GM18502 (cell line): ENCODE measurements at regions not wholly inside any gene's neighbourhood (a gene's known extent, or its start where the extent isn't known, plus 50 kb on each side); places are given as distances from the start of the nearest gene placed in this dataset.

Source experiments
- ATAC-seq: cut with Tn5 transposase; IDR thresholded peaks from one replicate; pipeline ENCODE4 v1.9.1; 2021; ENCODE audit warnings: mild to moderate bottlenecking; ENCODE audit not compliant: unreplicated experiment, poor library complexity

- no peak for ATAC-seq
These were observed 1033.2 kb downstream of the TBC1D22A start for GRCh38 chr22:47795477-47796127.

GRCh38 chr22:47794851-47795250 lies 1032.4 kb downstream of the TBC1D22A start:
- no peak for ATAC-seq

GRCh38 chr22:47793304-47794101 lies 1031.1 kb downstream of the TBC1D22A start:
- no peak for ATAC-seq

DNA sequence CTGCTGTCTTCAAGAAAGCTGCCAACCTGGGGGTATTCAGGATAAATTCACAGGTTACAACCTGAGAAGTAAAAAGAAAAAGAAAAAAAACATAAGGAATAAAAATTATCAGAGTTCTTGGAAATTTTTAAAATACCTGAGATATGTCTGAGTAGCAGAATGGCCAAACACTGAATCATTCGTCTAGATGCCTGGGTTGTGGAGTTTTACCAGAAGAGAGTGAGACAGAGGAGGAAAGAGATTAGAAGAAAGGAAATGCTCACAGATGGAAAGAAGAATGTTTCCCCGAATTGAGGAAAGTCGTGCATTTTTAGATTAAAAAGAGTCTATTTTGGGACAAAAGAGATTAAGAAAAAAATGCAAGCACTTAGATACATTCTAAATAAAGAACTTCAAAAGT lies 1026.7 kb downstream of the TBC1D22A start:
- no peak for ATAC-seq

DNA sequence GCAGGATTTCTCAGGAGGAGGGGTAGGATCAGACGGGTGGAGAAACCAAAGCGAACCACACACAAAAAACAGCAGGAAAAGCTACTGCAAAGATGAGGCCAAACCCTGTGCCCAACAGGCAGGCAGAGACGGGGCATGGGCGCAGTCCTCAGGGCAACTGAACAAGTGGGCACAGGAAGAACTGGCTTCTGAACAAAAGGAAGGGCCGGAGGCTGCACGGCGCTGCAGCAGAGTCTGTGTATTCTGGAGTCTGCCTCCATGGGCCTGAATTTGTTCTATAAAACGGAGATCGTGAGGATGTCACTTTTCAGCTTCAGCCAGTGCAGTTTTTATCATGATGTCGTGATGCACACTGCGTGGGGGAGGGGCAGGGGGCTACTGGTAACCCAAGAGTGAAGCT lies 1026.0 kb downstream of the TBC1D22A start:
- no peak for ATAC-seq

GRCh38 chr22:47787501-47788227 lies 1025.2 kb downstream of the TBC1D22A start:
- no peak for ATAC-seq

- ATAC-seq: no peak
These were observed 1024.3 kb downstream of the TBC1D22A start for GRCh38 chr22:47786650-47787290.

DNA sequence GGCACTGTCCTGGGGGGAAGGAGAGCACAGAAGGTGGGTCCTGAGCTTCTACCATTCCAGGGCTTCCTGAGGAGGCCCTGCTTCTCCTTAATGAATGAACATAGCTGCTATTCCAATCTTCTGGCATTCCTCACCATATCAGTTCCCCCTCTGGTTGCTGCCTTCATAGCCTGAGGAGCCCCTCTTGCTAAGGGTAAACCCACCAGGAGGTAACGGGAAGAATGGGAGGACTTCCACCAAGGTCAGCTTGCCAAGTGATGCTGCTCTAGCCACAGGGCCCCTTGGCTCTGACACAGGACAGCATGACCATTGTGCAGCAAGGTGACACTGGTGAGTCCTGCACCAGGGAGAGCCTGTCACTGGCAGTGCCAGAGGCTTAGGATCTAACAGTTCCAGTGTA lies 1022.5 kb downstream of the TBC1D22A start:
- ATAC-seq: no peak

GRCh38 chr22:47784367-47784983 lies 1022.0 kb downstream of the TBC1D22A start:
- ATAC-seq: no peak

DNA sequence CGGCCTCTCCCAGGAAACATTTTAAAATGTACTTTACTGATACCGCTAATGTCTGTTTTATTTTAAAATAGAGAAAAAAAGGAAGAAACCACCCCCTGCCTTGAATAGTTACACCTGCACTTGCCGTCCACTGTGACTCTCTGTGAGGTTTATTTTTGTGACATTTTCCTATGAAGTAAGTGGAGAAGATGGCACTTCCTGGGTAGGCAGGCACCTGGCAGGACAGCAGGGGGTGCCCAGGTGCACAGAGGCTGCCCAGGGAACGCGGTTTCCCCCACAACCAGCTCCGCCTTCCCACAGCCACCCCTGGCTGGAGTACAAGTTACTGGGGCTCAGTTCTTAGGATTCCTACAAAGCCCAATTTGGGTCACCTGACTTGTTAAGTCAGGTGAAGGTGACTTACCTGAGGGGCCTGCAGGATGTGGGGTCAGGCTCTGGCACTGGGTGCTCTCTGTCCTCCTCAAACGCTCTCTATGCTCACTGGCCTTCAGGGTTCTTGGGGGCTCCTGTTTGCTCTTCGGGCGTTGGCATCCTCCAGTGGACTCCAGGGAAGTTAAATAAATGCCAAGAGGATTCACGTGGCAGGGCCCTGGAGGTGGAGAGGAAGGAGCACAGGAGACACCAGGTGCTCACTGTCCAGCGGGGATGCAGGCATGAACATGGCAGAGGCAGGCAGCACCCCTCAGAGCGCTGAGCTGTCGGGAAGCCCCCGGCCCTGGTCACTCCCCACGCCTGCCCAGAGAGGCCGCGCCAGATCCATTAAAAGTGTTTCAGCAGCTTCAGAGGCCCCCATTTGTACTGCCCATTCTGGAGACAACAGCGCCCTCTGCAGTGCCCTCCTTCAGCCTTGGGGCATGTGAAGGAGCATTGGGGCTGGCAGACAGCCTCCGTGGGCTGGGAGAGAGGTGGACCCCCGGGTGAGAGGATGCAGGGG lies 1021.2 kb downstream of the TBC1D22A start:
- ATAC-seq: no peak

DNA sequence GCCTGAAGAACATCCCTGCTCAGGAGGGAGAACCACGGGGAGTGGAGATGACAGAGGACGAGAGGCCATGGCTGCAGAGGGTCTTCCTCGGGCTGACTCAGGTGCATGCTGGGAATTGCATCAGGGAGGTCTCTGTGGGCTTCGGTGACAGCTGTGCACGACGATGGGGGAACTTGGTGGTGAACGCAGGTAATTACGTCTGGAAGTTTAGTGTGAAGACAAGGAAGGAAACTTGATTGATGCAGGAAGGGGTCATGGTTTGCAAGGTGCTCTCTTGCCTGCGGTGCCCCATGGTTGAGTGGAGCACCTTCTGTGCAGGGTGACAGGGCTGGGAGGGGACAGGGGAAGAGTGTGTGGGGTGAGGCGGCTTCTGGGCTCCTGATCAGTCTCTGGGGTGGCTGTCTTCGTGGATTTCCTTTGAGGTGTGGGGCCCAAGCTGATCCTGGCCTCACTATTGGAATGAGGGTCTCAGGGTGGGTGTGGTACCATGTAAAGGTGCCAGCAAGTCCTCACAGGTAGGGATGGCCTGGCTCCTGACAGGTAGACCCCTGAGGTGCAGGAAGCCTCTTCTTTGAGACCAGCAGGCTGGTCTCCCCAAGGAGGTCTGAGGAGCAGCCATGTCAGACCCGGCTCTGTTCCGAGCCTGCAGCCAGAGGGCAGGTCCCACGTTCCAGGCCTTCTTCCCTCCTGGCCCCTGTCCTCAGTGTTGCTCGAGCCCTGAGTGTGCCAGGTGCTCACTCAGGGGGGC lies 1020.1 kb downstream of the TBC1D22A start:
- ATAC-seq: no peak

- ATAC-seq: no peak
These were observed 1019.1 kb downstream of the TBC1D22A start for GRCh38 chr22:47781427-47782111.

DNA sequence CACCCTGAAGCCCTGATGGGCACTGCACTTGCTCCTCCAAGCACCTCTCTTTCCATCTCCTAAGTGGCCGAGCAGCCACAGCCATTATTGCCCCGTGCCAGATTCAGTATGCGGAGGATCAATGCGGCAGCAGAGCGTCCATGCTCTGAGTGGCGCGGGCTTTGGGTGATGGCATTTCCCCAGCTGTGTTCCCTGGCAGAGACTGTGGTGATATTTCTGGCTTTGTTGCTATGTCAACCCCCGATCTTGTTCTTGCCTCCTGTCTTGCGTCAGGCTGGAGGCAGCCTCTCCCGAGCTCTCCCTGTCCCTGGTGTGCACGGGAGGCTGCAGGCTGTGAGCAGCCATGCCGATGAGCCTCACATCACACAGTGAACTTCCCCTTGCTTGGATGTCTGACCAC lies 1018.6 kb downstream of the TBC1D22A start:
- ATAC-seq: no peak

GRCh38 chr22:47780281-47780875 lies 1017.9 kb downstream of the TBC1D22A start:
- ATAC-seq: no peak

DNA sequence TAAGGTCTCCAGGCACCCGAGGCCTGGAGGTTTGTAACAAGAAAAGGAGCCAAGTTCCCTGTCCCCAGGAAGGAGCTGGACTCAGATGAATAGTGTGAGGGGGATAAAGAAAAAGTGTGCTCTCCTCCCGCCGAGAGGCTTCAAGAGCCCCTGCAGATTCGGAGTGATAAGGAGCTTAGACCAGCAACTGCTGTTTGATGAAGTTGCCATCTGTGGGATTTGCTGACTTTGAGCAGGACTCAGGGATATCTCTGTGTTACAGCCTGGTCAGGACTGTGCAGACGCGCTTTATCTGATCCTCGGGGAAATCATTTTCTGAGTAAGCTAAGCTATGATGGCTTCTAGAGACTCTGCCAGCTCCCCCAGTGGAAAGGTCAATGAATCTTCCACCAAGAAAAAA lies 1017.0 kb downstream of the TBC1D22A start:
- no peak for ATAC-seq

- no peak for ATAC-seq
These were observed 1015.8 kb downstream of the TBC1D22A start for GRCh38 chr22:47778160-47778658.

DNA sequence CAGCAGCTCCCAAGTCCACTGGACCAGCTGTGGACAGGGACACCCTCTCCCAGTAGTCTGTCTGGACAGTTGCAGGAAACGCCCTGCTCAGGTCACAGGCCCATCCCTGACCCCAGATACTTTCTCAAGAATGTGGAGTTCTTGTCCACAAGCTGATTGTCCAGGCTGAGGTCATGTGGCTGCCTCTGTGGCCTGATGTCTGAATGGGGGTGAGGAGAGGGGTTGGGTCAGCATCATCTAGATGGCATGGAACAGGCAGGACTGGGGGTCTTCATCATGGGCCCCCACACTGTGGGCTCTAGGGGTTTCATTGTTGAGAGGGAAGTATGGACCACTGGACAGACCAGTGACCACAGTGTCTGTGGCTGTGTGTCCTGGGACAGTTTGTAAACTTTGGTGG lies 1015.0 kb downstream of the TBC1D22A start:
- ATAC-seq: no peak
